Stimulated activated CD4-positive, alpha-beta T cell treated with anti-CD3 and anti-CD28 coated beads, TNF-alpha, amount 100 ng/mL, for 1 hour (primary cell): ENCODE measurements at regions not wholly inside any gene's neighbourhood (a gene's known extent, or its start where the extent isn't known, plus 50 kb on each side); places are given as distances from the start of the nearest gene placed in this dataset.
"Not testable (repeated sequence)": the region's sequence is repeated elsewhere in the genome, so short reads cannot be mapped to it uniquely, and the experiment has no call there.

ENCODE experiments used
- DNase-seq, 3 donors: peaks; one replicate each; pipeline ENCODE4 v3.0.0-alpha.2; 2020; ENCODE audit warnings: low read depth in 3 of 3, low spot score in 1 of 3

GRCh38 chr1:114270282-114270681 is 116.6 kb upstream of the SYT6 start:
- no peak for DNase-seq

GRCh38 chr1:114269539-114269938 is 115.9 kb upstream of the SYT6 start:
- no peak for DNase-seq

GRCh38 chr1:114263343-114263742 is 109.7 kb upstream of the SYT6 start:
- no peak for DNase-seq

GRCh38 chr1:114262337-114262736 is 108.7 kb upstream of the SYT6 start:
- DNase-seq = no peak

GRCh38 chr1:114260805-114261484 is 107.3 kb upstream of the SYT6 start:
- DNase-seq = no peak

GRCh38 chr1:114259511-114260160 is 106.0 kb upstream of the SYT6 start:
- no peak for DNase-seq

GRCh38 chr1:114258633-114259032 is 105.0 kb upstream of the SYT6 start:
- no peak for DNase-seq

GRCh38 chr1:114258074-114258473 is 104.4 kb upstream of the SYT6 start:
- DNase-seq = no peak

- DNase-seq = no peak
These were observed 103.9 kb upstream of the SYT6 start for GRCh38 chr1:114257554-114257953.

GRCh38 chr1:114253900-114254299 is 100.2 kb upstream of the SYT6 start:
- DNase-seq = no peak

GRCh38 chr1:114251573-114251939 is 97.9 kb upstream of the SYT6 start:
- DNase-seq = no peak

GRCh38 chr1:114250683-114251572 is 97.3 kb upstream of the SYT6 start:
- no peak for DNase-seq

GRCh38 chr1:114249691-114250090 is 96.0 kb upstream of the SYT6 start:
- no peak for DNase-seq

GRCh38 chr1:114248162-114248561 is 94.5 kb upstream of the SYT6 start:
- no peak for DNase-seq

- DNase-seq = not testable (repeated sequence)
These were observed 89.0 kb upstream of the SYT6 start for GRCh38 chr1:114242531-114243210.

- DNase-seq = no peak
These were observed 84.4 kb upstream of the SYT6 start for GRCh38 chr1:114238053-114238452.

GRCh38 chr1:114236517-114236916 is 82.8 kb upstream of the SYT6 start:
- no peak for DNase-seq

GRCh38 chr1:114235960-114236359 is 82.3 kb upstream of the SYT6 start:
- DNase-seq = no peak

- no peak for DNase-seq
These were observed 81.6 kb upstream of the SYT6 start for GRCh38 chr1:114235281-114235680.

GRCh38 chr1:114234408-114235124 is 80.9 kb upstream of the SYT6 start:
- DNase-seq = no peak

GRCh38 chr1:114232691-114233090 is 79.0 kb upstream of the SYT6 start:
- no peak for DNase-seq
